ENCODE measurements at regions not wholly inside any gene's neighbourhood (a gene's known extent, or its start where the extent isn't known, plus 50 kb on each side); places are given as distances from the start of the nearest gene placed in this dataset.

GRCh38 chr2:18273205-18273604, 287.2 kb downstream of the RDH14 start:
- Histone ChIP-seq H4K5ac (ENCODE audit: insufficient read length, low read depth, low read length) (no peak overlapping the region), H3K27me3 (ENCODE audit: insufficient read depth, low read length) (no peaks in the 10 kb centered on the region), H3T11ph (ENCODE audit: low read length) (no peak overlapping the region), H2BK20ac (ENCODE audit: low read depth, low read length, poor library complexity, severe bottlenecking) (no peak overlapping the region), H2BK5ac (ENCODE audit: insufficient read length, low read length) (no peak overlapping the region), H3K56ac (ENCODE audit: insufficient read length, low read depth, low read length) (no peak overlapping the region), H3K79me2 (ENCODE audit: insufficient read depth, low read length) (no peaks in the 10 kb centered on the region), H2BK120ac (ENCODE audit: low read depth, low read length, poor library complexity, severe bottlenecking) (no peak overlapping the region), H2BK12ac (ENCODE audit: insufficient read length, low read depth, low read length) (no peak overlapping the region), H3K23ac (ENCODE audit: insufficient read length, low read depth, low read length) (no peak overlapping the region), H3K9me3 (ENCODE audit: control insufficient read depth, low read depth, low read length) (no peaks in the 10 kb centered on the region), H3K4me2 (ENCODE audit: insufficient read depth, insufficient read length, low read length) (no peak overlapping the region), H4K8ac (replicated peaks; ENCODE audit: insufficient read length, low read depth, low read length) (no peak overlapping the region), H3K18ac (ENCODE audit: insufficient read length, low read depth, low read length) (no peak overlapping the region), H3K4ac (ENCODE audit: low read depth, low read length) (no peak overlapping the region), H3K4me1 (ENCODE audit: insufficient read depth, low read length) (no peaks in the 10 kb centered on the region), H4K91ac (ENCODE audit: insufficient read length, low read depth, low read length) (no peak overlapping the region), H2AFZ (ENCODE audit: low read length) (no peak overlapping the region), H3K23me2 (ENCODE audit: insufficient read length, low read depth, low read length, poor library complexity, severe bottlenecking) (no peaks in the 10 kb centered on the region), H4K20me1 (ENCODE audit: control insufficient read depth, insufficient read depth, insufficient read length) (no peaks in the 10 kb centered on the region), H3K79me1 (ENCODE audit: insufficient read depth, low read depth, low read length, poor library complexity, severe bottlenecking) (no peaks in the 10 kb centered on the region), H3K27ac (ENCODE audit: insufficient read length, low read depth, low read length) (no peak overlapping the region), H3K14ac (ENCODE audit: insufficient read depth, low read length) (no peak overlapping the region), H2AK5ac (ENCODE audit: insufficient read length, low read length) (no peak overlapping the region), H3K9ac (ENCODE audit: extremely low read depth, insufficient read length, low read length) (no peak overlapping the region), H2BK15ac (ENCODE audit: low read depth, low read length) (no peak overlapping the region)
- no peaks in the 10 kb centered on the region for H3K36me3 Mint-ChIP-seq (ENCODE audit: insufficient read depth in 1 of 3, low read depth in 3 of 3)
- H3K4me1 Mint-ChIP-seq, result no peaks in the 10 kb centered on the region
- H3K27me3 Mint-ChIP-seq (ENCODE audit: low read depth), result no peaks in the 10 kb centered on the region
- no peak overlapping the region for H3K4me3 Mint-ChIP-seq
- H3K9me3 Mint-ChIP-seq, result peaks cover 0 to 6% of the 10 kb centered on the region in 2 experiments; a peak in 3 of 5 replicates
- no peak overlapping the region for H3K27ac Mint-ChIP-seq
- no peak for TF ChIP-seq CTCF (conservative IDR thresholded peaks at IDR 0.05)
- no peak for DNase-seq
